Hematopoietic multipotent progenitor cell treated with erythropoietin and hydrocortisone succinate and interleukin-3 and kit ligand, for 4 days (in vitro differentiated cells): ENCODE measurements at regions not wholly inside any gene's neighbourhood (a gene's known extent, or its start where the extent isn't known, plus 50 kb on each side); places are given as distances from the start of the nearest gene placed in this dataset.

Experiments used
- DNase-seq: peaks from one replicate; pipeline ENCODE4 v3.0.0-alpha.2; 2015

GRCh38 chr1:59096501-59096900 is 200.4 kb upstream of the FGGY start:
- peak; percentile 78 for DNase-seq

- no peak for DNase-seq
Measured at GRCh38 chr1:59098655-59099054, 198.2 kb upstream of the FGGY start.

- DNase-seq = no peak
Measured at GRCh38 chr1:59100708-59101374, 196.1 kb upstream of the FGGY start.

- DNase-seq = no peak
Measured at GRCh38 chr1:59101518-59101917, 195.4 kb upstream of the FGGY start.

- DNase-seq = no peak
Measured at GRCh38 chr1:59103457-59103856, 193.4 kb upstream of the FGGY start.

- no peak for DNase-seq
Measured at GRCh38 chr1:59104191-59104760, 192.6 kb upstream of the FGGY start.

GRCh38 chr1:59105548-59106507 is 191.1 kb upstream of the FGGY start:
- DNase-seq = no peak

GRCh38 chr1:59107516-59107915 is 189.4 kb upstream of the FGGY start:
- DNase-seq = no peak

- DNase-seq = no peak
Measured at GRCh38 chr1:59107916-59108315, 189.0 kb upstream of the FGGY start.

GRCh38 chr1:59108481-59109317 is 188.2 kb upstream of the FGGY start:
- DNase-seq = no peak

- peak; percentile 10 for DNase-seq
Measured at GRCh38 chr1:59110271-59110670, 186.6 kb upstream of the FGGY start.

GRCh38 chr1:59113876-59114457 is 182.9 kb upstream of the FGGY start:
- no peak for DNase-seq

GRCh38 chr1:59115865-59116264 is 181.0 kb upstream of the FGGY start:
- no peak for DNase-seq

- DNase-seq = no peak
Measured at GRCh38 chr1:59116920-59117542, 179.9 kb upstream of the FGGY start.

- DNase-seq = no peak
Measured at GRCh38 chr1:59122527-59122926, 174.4 kb upstream of the FGGY start.

- DNase-seq = no peak
Measured at GRCh38 chr1:59123081-59123681, 173.7 kb upstream of the FGGY start.

GRCh38 chr1:59124166-59124565 is 172.7 kb upstream of the FGGY start:
- no peak for DNase-seq

- DNase-seq = no peak
Measured at GRCh38 chr1:59125154-59125553, 171.7 kb upstream of the FGGY start.

GRCh38 chr1:59125676-59126320 is 171.1 kb upstream of the FGGY start:
- no peak for DNase-seq

- DNase-seq = no peak
Measured at GRCh38 chr1:59126366-59126765, 170.5 kb upstream of the FGGY start.

GRCh38 chr1:59128239-59128736 is 168.6 kb upstream of the FGGY start:
- DNase-seq = no peak
